ENCODE measurements at regions not wholly inside any gene's neighbourhood (a gene's known extent, or its start where the extent isn't known, plus 50 kb on each side); places are given as distances from the start of the nearest gene placed in this dataset.

DNA sequence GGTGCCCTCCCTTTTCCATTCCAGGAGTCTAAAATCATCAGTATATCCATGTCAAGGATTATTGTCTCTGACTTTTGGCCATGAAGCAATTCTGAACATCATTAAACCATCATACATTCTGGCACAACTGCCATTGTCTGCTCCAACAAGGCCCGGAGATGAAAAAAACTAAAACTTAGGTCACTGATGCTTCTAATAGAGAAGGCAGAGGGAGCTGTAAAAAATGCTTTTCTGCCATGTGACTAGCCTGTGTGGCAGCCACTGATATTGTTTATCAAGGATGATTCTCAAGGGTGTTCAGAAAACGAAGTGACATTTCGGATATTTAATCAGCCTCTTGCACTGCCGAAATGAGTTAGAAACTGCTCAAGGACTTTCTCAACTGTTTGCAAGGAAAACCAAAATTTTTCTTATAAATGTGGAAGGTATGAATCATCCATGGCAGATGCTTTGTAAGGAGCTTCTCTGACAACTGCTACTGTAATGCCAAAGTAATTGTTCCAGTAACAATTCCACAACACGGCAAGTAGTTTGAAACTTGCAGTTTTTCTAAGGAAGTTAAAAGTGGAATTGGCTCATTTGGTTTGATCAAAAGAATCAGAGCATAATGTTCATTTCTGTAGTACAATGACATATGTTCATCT, 1076.5 kb upstream of the FLRT2 start:
- no peaks in the 10 kb centered on the region for H3K36me3 ChIP-seq (ENCODE audit: control insufficient read depth, insufficient read depth, low read length)
- DNase-seq (ENCODE audit: low read depth), result no peak
- TF ChIP-seq, protein P1, sequence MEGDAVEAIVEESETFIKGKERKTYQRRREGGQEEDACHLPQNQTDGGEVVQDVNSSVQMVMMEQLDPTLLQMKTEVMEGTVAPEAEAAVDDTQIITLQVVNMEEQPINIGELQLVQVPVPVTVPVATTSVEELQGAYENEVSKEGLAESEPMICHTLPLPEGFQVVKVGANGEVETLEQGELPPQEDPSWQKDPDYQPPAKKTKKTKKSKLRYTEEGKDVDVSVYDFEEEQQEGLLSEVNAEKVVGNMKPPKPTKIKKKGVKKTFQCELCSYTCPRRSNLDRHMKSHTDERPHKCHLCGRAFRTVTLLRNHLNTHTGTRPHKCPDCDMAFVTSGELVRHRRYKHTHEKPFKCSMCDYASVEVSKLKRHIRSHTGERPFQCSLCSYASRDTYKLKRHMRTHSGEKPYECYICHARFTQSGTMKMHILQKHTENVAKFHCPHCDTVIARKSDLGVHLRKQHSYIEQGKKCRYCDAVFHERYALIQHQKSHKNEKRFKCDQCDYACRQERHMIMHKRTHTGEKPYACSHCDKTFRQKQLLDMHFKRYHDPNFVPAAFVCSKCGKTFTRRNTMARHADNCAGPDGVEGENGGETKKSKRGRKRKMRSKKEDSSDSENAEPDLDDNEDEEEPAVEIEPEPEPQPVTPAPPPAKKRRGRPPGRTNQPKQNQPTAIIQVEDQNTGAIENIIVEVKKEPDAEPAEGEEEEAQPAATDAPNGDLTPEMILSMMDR (IDR thresholded peaks at IDR 0.05; ENCODE audit: insufficient read depth, low read length, poor library complexity, severe bottlenecking), result no peak

DNA sequence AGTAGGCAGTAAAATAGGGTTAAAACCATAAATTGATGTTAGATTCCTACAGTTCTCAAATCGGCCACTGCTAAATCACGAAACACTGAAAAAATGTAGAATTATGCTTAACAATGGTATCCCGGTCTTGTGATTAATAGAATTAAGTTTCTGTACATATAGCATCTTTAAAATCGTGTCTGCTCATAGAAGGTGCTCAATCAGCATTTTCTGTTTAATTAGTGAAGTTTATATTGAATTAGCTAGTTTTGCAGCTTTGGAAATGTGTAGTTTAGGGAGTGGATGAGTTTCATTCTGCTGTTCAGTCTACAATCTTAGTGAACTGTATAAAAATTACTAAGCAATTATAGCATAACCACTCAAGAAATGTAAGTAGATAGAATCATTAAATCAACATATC, 1075.8 kb upstream of the FLRT2 start:
- Histone ChIP-seq H3K36me3 (ENCODE audit: control insufficient read depth, insufficient read depth, low read length) (no peaks in the 10 kb centered on the region), H3K4me3 (ENCODE audit: low read depth, low read length) (no peak overlapping the region), H3K27me3 (ENCODE audit: control insufficient read depth, insufficient read depth, low read length) (no peaks in the 10 kb centered on the region)
- DNase-seq (ENCODE audit: low read depth), result no peak
- TF ChIP-seq, protein P1 (IDR thresholded peaks at IDR 0.05; ENCODE audit: insufficient read depth, low read length, poor library complexity, severe bottlenecking), result no peak

More for the DNA sequence above, 1076.5 kb upstream of the FLRT2 start:
- Histone ChIP-seq H3K4me3 (ENCODE audit: low read depth, low read length) (no peak overlapping the region), H3K27me3 (ENCODE audit: control insufficient read depth, insufficient read depth, low read length) (no peaks in the 10 kb centered on the region)

DNA sequence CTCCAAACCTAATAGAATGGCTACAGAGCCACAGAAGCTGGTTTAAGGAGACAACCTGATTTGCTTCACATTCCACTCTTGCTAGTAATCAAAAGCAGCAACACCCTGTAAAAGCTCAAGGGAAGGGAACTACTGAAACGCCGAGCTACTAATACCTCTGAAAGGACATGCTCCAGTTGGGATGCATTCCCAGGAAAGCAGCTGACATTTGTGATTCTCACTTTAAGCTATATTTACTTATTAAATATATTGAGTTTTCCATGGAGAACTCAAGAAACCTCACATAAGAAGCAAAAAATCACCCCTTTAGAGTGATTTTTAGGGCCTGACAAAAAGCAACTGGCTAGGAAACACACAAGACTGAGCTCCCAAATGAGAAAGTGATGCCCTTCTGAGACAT, 1073.0 kb upstream of the FLRT2 start:
- no peak for DNase-seq (ENCODE audit: low read depth)
- TF ChIP-seq, protein P1 (IDR thresholded peaks at IDR 0.05; ENCODE audit: insufficient read depth, low read length, poor library complexity, severe bottlenecking), result no peak
- Histone ChIP-seq H3K27me3 (ENCODE audit: control insufficient read depth, insufficient read depth, low read length) (no peaks in the 10 kb centered on the region), H3K4me3 (ENCODE audit: low read depth, low read length) (no peak overlapping the region), H3K36me3 (ENCODE audit: control insufficient read depth, insufficient read depth, low read length) (no peaks in the 10 kb centered on the region)

DNA sequence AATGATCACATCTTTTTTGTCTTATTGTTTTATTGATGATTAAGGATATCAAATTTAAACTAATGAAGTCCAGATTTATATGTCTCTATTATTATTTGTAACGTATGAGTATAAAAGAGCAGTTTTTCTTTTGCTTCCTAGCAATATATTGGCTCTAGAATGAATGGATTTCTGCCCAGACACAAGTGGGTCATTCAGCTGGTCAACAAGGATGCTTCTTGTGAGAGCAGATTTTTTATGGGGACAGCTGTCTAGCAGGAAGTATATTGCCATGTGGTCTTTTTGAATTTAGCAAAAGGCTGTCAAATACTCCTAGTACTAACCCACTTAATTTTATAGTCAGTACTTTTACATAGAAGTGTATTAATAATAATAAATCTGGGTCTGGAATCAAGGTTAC, 1071.1 kb upstream of the FLRT2 start:
- Histone ChIP-seq H3K27me3 (ENCODE audit: control insufficient read depth, insufficient read depth, low read length) (no peaks in the 10 kb centered on the region), H3K36me3 (ENCODE audit: control insufficient read depth, insufficient read depth, low read length) (no peaks in the 10 kb centered on the region), H3K4me3 (ENCODE audit: low read depth, low read length) (no peak overlapping the region)
- TF ChIP-seq, protein P1 (IDR thresholded peaks at IDR 0.05; ENCODE audit: insufficient read depth, low read length, poor library complexity, severe bottlenecking), result no peak
- no peak for DNase-seq (ENCODE audit: low read depth)

DNA sequence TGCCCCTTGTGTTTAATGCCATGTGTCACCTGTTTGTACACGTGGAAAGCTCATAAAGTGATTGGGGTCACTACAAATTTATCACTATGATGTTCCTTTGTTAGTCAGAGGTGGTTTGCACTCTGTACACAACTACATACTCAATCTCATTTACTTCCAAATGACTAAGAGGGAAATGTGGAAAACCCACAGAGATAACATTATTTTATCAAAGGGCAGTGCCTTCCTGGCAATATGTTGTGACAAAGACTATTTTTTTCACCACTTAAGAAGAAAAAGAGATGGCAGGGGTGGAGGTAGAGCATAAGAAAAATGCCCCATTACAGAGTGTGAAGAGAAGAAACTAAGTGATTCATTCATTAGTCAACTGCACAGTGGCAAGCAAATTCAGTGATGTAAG, 1064.1 kb upstream of the FLRT2 start:
- DNase-seq (ENCODE audit: low read depth), result no peak

More for the DNA sequence above, 1064.1 kb upstream of the FLRT2 start:
- TF ChIP-seq, protein P1 (IDR thresholded peaks at IDR 0.05; ENCODE audit: insufficient read depth, low read length, poor library complexity, severe bottlenecking), result no peak
- no peaks in the 10 kb centered on the region for H3K36me3 ChIP-seq (ENCODE audit: control insufficient read depth, insufficient read depth, low read length)
- no peak overlapping the region for H3K4me3 ChIP-seq (ENCODE audit: low read depth, low read length)
- H3K27me3 ChIP-seq (ENCODE audit: control insufficient read depth, insufficient read depth, low read length), result no peaks in the 10 kb centered on the region

Measured in kidney epithelial cell (primary cell).